ENCODE measurements at regions not wholly inside any gene's neighbourhood (a gene's known extent, or its start where the extent isn't known, plus 50 kb on each side); places are given as distances from the start of the nearest gene placed in this dataset.

- intact Hi-C loops (cut with DNase I; ENCODE audit: low total_unique reads): no loop called here
- TF ChIP-seq CTCF (IDR thresholded peaks at IDR 0.05 in 4 of 5, conservative IDR thresholded peaks at IDR 0.05 in 1 of 5): no peak
- in situ Hi-C loops (cut with MboI; ENCODE audit: low sequenced_read_pairs in 4 of 4): no loop called here
- Histone ChIP-seq H3K9me3 (no peaks in the 10 kb centered on the region), H3K4me1 (no peaks in the 10 kb centered on the region), H3K27me3 (no peaks in the 10 kb centered on the region), H3K36me3 (no peaks in the 10 kb centered on the region), H3K27ac (no peak overlapping the region), H3K4me3 (no peak overlapping the region)
- DNase-seq (no peak), ATAC-seq (no peak)
Observed at GRCh38 chr2:13180729-13181128, 464.0 kb downstream of the TRIB2 start.

GRCh38 chr2:13193075-13193474, 476.3 kb downstream of the TRIB2 start:
- intact Hi-C loops (cut with DNase I; ENCODE audit: low total_unique reads) (no loop called here), in situ Hi-C loops (cut with MboI; ENCODE audit: low sequenced_read_pairs in 4 of 4) (no loop called here)
- no peaks in the 10 kb centered on the region for H3K4me1 ChIP-seq
- no peak overlapping the region for H3K27ac ChIP-seq
- no peak overlapping the region for H3K4me3 ChIP-seq
- no peaks in the 10 kb centered on the region for H3K9me3 ChIP-seq
- ATAC-seq (no peak), DNase-seq (no peak)
- TF ChIP-seq CTCF (IDR thresholded peaks at IDR 0.05 in 4 of 5, conservative IDR thresholded peaks at IDR 0.05 in 1 of 5): no peak
- TF ChIP-seq POLR2A (IDR thresholded peaks at IDR 0.05): no peak
- H3K27me3 ChIP-seq: no peaks in the 10 kb centered on the region
- H3K36me3 ChIP-seq: no peaks in the 10 kb centered on the region

- TF ChIP-seq POLR2A (IDR thresholded peaks at IDR 0.05): no peak
- no peak for TF ChIP-seq CTCF (IDR thresholded peaks at IDR 0.05 in 4 of 5, conservative IDR thresholded peaks at IDR 0.05 in 1 of 5)
- ATAC-seq: no peak
- Histone ChIP-seq H3K36me3 (no peaks in the 10 kb centered on the region), H3K27me3 (no peaks in the 10 kb centered on the region), H3K9me3 (no peaks in the 10 kb centered on the region), H3K4me1 (no peaks in the 10 kb centered on the region), H3K27ac (no peak overlapping the region), H3K4me3 (no peak overlapping the region)
- in situ Hi-C loops (cut with MboI; ENCODE audit: low sequenced_read_pairs in 4 of 4): no loop called here
- DNase-seq: no peak
- intact Hi-C loops (cut with DNase I; ENCODE audit: low total_unique reads): no loop called here
Observed at GRCh38 chr2:13193900-13194299, 477.2 kb downstream of the TRIB2 start.

- Histone ChIP-seq H3K4me3 (no peak overlapping the region), H3K27ac (no peak overlapping the region), H3K9me3 (no peaks in the 10 kb centered on the region), H3K36me3 (no peaks in the 10 kb centered on the region), H3K27me3 (no peaks in the 10 kb centered on the region), H3K4me1 (no peaks in the 10 kb centered on the region)
- DNase-seq (no peak), ATAC-seq (no peak)
- intact Hi-C loops (cut with DNase I; ENCODE audit: low total_unique reads): no loop called here
- in situ Hi-C loops (cut with MboI; ENCODE audit: low sequenced_read_pairs in 4 of 4): no loop called here
- no peak for TF ChIP-seq POLR2A (IDR thresholded peaks at IDR 0.05)
- no peak for TF ChIP-seq CTCF (IDR thresholded peaks at IDR 0.05 in 4 of 5, conservative IDR thresholded peaks at IDR 0.05 in 1 of 5)
Observed at GRCh38 chr2:13195270-13195669, 478.5 kb downstream of the TRIB2 start.

- Histone ChIP-seq H3K27me3 (no peaks in the 10 kb centered on the region), H3K4me1 (no peaks in the 10 kb centered on the region), H3K9me3 (no peaks in the 10 kb centered on the region), H3K36me3 (no peaks in the 10 kb centered on the region), H3K4me3 (no peak overlapping the region), H3K27ac (no peak overlapping the region)
- TF ChIP-seq POLR2A (IDR thresholded peaks at IDR 0.05): no peak
- TF ChIP-seq CTCF (IDR thresholded peaks at IDR 0.05 in 4 of 5, conservative IDR thresholded peaks at IDR 0.05 in 1 of 5): no peak
- DNase-seq (no peak), ATAC-seq (no peak)
- intact Hi-C loops (cut with DNase I; ENCODE audit: low total_unique reads) (no loop called here), in situ Hi-C loops (cut with MboI; ENCODE audit: low sequenced_read_pairs in 4 of 4) (no loop called here)
Observed at GRCh38 chr2:13197248-13197647, 480.5 kb downstream of the TRIB2 start.

All from gastrocnemius medialis (tissue), 4 donors.